ENCODE measurements at regions not wholly inside any gene's neighbourhood (a gene's known extent, or its start where the extent isn't known, plus 50 kb on each side); places are given as distances from the start of the nearest gene placed in this dataset.

DNA sequence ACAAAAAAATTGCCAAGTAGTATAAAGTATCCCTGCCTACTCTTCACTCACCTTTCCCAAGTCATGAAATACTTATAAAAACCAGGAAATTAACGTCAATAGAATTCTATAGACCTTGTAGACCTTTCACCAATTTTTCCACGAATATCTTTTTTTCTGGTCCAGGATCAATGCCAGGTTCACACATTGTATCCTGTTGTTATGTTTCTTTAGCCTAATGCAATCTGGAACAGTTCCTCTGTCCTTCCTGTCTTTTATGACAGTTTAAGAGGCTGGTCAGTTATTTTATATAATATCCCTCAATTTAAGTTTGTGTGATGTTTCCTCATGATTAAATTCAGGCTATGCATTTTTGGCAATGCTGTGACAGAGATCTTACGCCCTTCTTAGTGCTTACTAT, 63.2 kb upstream of the MAGI1 start:
- no peak for TF ChIP-seq POLR2A (IDR thresholded peaks at IDR 0.05; ENCODE audit: low read length)
- no peak for TF ChIP-seq GATA1 (IDR thresholded peaks at IDR 0.05; ENCODE audit: low read depth, low read length)

Data from erythroblast (primary cell).